Frontal cortex (tissue), 3 donors: ENCODE measurements at regions not wholly inside any gene's neighbourhood (a gene's known extent, or its start where the extent isn't known, plus 50 kb on each side); places are given as distances from the start of the nearest gene placed in this dataset.

Experiments used
- DNase-seq, 2 donors: peaks; one replicate each; pipeline ENCODE4 v3.0.0; 2012; ENCODE audit warnings: low spot score in 2 of 2
- FAIRE-seq: peaks from 2 replicates; lab custom pipeline; 2012; peaks lifted over from hg19 to GRCh38; lab: Jason Lieb, UNC
- donor health status: control.
- donor health status: control.
- donor health status: control.

GRCh38 chr1:90784186-90784847, 67.2 kb upstream of the BARHL2 start:
- DNase-seq (no peak), FAIRE-seq (no peak)

- FAIRE-seq: no peak
Observed at GRCh38 chr1:90783181-90783580, 66.1 kb upstream of the BARHL2 start.

GRCh38 chr1:90782046-90782445, 64.9 kb upstream of the BARHL2 start:
- no peak for FAIRE-seq
- no peak for DNase-seq

More at GRCh38 chr1:90783181-90783580, 66.1 kb upstream of the BARHL2 start:
- DNase-seq: no peak

DNA sequence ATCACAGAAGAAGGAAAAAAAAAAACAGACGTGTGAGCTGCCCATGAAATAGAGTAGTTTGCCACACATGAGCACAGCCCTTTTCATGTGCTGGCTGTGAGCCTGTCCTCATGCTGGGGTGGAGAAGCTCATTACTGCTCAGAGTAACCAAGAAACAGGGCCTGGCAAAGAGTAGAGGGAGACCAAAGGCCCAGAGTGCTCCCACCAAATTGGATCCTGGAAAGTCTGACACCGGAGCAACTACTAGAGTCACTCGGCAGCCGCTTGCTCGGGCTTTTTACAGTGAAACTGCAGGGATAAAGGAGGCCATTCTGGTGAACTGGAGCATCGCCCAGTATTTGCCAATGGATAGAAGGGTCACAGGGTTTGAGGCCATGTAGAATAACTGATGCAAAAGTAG, 64.4 kb upstream of the BARHL2 start:
- FAIRE-seq (no peak), DNase-seq (peak in 1 of 2 donors; percentile 5)

DNA sequence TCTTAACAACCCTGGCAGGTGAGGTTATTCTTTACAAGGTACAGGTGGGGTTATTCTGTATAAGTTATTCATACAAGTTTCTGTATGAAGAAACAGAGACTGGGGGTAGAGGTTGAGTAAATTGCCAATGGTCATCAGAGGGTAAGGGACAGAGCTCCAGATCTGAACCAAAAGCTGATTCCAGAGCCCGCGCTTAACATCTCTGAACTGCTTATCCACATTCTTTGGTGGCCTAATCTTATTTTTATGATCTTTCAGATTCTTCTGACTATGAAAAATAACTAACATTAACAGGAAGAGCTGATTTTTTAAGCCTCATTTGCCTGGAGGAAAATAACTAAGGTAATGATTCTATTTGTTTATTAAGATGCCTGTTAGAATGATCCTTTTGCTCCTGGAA, 63.9 kb upstream of the BARHL2 start:
- FAIRE-seq (no peak), DNase-seq (no peak)

DNA sequence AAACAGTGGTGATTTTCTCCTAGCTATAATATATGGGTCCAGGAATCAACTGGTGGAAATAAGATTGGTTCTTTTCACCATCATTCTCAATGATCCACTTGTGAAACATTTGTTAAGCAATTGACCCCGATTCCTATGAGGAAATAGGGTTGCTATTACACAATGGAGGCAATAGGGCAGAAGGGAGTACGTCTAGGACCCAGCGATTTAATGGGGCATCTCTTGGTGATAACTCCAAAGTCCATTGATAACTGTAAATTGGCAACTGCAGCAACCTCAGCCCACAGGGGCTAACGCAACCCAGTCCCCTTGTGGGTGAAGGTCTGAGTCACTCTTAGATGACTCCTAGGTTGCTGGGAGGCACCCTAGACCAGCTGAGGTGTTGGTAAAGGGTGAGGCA, 62.5 kb upstream of the BARHL2 start:
- no peak for FAIRE-seq
- no peak for DNase-seq

- DNase-seq: no peak
- FAIRE-seq: no peak
Observed at GRCh38 chr1:90778486-90778885, 61.4 kb upstream of the BARHL2 start.

DNA sequence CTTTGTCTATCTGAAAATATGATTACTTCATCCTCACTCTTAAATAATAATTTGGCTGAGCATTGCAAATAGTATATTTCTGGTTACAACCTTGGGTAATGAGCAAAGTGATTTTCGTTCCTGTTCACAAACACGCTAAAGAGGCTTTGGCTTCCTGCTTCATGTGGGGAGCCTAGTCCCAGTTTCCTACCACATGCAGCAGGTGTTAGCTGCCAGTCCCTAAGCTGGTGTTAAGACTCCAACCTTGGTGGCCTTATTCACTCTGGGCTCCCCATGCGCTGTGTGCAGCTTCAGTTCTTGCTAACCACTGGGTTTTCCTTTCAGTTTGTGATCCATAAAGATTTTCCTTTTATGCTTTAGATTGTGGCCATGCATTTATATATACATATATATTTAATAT, 56.7 kb upstream of the BARHL2 start:
- DNase-seq (no peak), FAIRE-seq (no peak)

GRCh38 chr1:90768826-90769225, 51.7 kb upstream of the BARHL2 start:
- DNase-seq: no peak
- no peak for FAIRE-seq

DNA sequence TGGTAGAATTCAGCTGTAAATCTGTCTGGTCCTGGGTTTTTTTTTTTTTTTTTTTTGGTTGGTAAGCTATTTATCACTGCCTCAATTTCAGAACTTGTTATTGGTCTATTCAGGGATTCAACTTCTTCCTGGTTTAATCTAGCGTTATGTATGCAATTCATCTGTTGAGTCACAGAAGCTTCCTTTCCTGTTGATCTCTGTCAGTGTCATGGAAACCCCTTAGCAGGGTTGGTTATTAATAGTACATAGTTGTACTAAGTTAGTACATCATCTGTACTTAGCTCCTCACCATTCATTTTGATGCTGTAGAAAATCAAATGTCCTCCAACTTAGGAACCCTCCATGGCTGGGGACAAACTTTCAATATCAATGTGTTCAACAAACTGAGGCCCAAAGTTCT, 51.0 kb upstream of the BARHL2 start:
- no peak for DNase-seq
- FAIRE-seq: no peak
